Ovary (tissue), 7 donors: ENCODE measurements at regions not wholly inside any gene's neighbourhood (a gene's known extent, or its start where the extent isn't known, plus 50 kb on each side); places are given as distances from the start of the nearest gene placed in this dataset.

ENCODE experiments used
- DNase-seq, 5 donors: peaks; one replicate each; pipeline ENCODE4 v3.0.0-alpha.2; 2019 to 2020
- H3K27ac ChIP-seq, 2 donors: fragments of 200-600 bp; one replicate each; pipeline versions ENCODE4 v1.5.1 to v1.8.0; 2019 to 2022
- H3K27me3 ChIP-seq: fragments of 200-600 bp; one replicate; pipeline ENCODE4 v1.8.0; 2022
- H3K36me3 ChIP-seq: fragments of 200-600 bp; sonication (generic); one replicate; pipeline ENCODE4 v1.5.1; 2019
- H3K4me1 ChIP-seq: one replicate; pipeline ENCODE4 v1.8.1; 2013; ENCODE audit warnings: mild to moderate bottlenecking, moderate library complexity; ENCODE audit not compliant: insufficient read depth
- H3K4me3 ChIP-seq: fragments of 200-600 bp; sonication (generic); one replicate; pipeline ENCODE4 v1.5.1; 2017
- H3K9me3 ChIP-seq, 2 donors: fragments of 200-600 bp in 1 of 2; sonication (generic) in 1 of 2; one replicate each; pipeline versions ENCODE4 v1.5.1 to v1.8.1; 2013 to 2019; ENCODE audit warnings: mild to moderate bottlenecking in 1 of 2, moderate library complexity in 1 of 2
- EP300 ChIP-seq: sonication (generic); formaldehyde crosslinking; IDR thresholded peaks from one replicate; pipeline ENCODE4 v1.6.1; 2017; ENCODE audit warnings: antibody characterized with exemption
- POLR2A ChIP-seq: fragments of 450-650 bp; IDR thresholded peaks from one replicate; pipeline ENCODE4 v1.6.1; 2017; ENCODE audit warnings: antibody characterized with exemption, mild to moderate bottlenecking, moderate library complexity
- WGBS, 3 donors: extraction: QIAGEN DNeasy Blood & Tissue Kit in 1 of 3; methylation state at CpG; one replicate each; pipeline versions ENCODE4 v1.1.5 to v1.1.7; 2013 to 2017; 5-methylcytosine and 5-hydroxymethylcytosine counted together
- intact Hi-C, 4 donors: fragments of 100-400 bp; cut with DNase I; formaldehyde crosslinking; loops; one replicate each; pipeline versions ENCODE4 v1.11.0 to v1.15.1; 2022 to 2023
- TF ChIP-seq, protein P1 (sequence below), 3 donors: fragments of 450-650 bp in 2 of 3; fragments of 200-600 bp in 1 of 3; IDR thresholded peaks; one replicate each; pipeline versions ENCODE4 v1.5.1 to v1.8.0; 2016 to 2022; ENCODE audit warnings: antibody characterized with exemption in 3 of 3, mild to moderate bottlenecking in 1 of 3
- donor health status: DM: no; HTN: no; CAD: no; lungs with moderate emphysema.
- donor health status: DM: no; HTN: no; CAD: no.
- donor health status: Bipolar disorder and iron deficiency.
- donor health status: DM: no; HTN: no; CAD: no.
- donor health status: DM: yes; HTN: yes; CAD: no.

DNA sequence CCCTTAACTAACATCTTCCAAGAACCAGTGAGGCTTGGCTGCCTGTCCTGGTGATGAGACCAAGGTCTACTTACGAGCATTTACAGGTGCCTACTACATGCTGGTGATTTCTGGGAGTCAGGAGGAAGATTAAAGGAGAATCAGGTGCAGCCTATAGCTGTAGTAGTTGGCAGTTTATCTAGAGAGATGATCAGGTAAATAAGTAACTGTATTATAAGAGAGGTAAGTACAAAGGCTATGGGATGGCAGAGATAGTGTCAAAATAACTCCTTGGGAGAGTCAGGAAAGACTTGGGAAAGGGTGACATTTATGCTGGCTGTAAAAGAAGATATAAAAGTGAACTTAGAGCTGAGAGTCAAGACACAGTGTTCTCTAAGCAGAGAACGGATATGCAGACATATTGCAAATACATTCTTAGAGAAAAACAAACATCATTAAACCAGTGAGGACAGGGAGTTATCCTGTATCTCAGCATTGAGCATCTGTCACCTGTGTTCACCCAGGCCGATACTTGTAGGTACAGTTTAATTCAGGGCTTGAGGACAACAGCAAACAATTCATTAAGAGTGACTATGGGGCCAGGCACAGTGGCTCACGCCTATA lies 49.7 kb upstream of the ACP3 start:
- Histone ChIP-seq H3K27ac (no peak overlapping the region), H3K4me1 (no peaks in the 10 kb centered on the region), H3K36me3 (no peaks in the 10 kb centered on the region), H3K27me3 (no peaks in the 10 kb centered on the region), H3K4me3 (no peak overlapping the region), H3K9me3 (no peaks in the 10 kb centered on the region)
- intact Hi-C loops = no loop called here
- TF ChIP-seq EP300 (no peak), POLR2A (no peak)
- TF ChIP-seq, protein P1, sequence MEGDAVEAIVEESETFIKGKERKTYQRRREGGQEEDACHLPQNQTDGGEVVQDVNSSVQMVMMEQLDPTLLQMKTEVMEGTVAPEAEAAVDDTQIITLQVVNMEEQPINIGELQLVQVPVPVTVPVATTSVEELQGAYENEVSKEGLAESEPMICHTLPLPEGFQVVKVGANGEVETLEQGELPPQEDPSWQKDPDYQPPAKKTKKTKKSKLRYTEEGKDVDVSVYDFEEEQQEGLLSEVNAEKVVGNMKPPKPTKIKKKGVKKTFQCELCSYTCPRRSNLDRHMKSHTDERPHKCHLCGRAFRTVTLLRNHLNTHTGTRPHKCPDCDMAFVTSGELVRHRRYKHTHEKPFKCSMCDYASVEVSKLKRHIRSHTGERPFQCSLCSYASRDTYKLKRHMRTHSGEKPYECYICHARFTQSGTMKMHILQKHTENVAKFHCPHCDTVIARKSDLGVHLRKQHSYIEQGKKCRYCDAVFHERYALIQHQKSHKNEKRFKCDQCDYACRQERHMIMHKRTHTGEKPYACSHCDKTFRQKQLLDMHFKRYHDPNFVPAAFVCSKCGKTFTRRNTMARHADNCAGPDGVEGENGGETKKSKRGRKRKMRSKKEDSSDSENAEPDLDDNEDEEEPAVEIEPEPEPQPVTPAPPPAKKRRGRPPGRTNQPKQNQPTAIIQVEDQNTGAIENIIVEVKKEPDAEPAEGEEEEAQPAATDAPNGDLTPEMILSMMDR (IDR thresholded peaks at IDR 0.05) = no peak
- DNase-seq = no peak
- 86 to 90% (median 90%) methylated on average over 4 of the region's 4 CpGs for WGBS, 3 donors
